Kidney tubule cell (primary cell): ENCODE measurements at regions not wholly inside any gene's neighbourhood (a gene's known extent, or its start where the extent isn't known, plus 50 kb on each side); places are given as distances from the start of the nearest gene placed in this dataset.

Experiments
- DNase-seq: peaks from one replicate; pipeline ENCODE4 v3.0.0-alpha.2; 2018; ENCODE audit warnings: low spot score

DNA sequence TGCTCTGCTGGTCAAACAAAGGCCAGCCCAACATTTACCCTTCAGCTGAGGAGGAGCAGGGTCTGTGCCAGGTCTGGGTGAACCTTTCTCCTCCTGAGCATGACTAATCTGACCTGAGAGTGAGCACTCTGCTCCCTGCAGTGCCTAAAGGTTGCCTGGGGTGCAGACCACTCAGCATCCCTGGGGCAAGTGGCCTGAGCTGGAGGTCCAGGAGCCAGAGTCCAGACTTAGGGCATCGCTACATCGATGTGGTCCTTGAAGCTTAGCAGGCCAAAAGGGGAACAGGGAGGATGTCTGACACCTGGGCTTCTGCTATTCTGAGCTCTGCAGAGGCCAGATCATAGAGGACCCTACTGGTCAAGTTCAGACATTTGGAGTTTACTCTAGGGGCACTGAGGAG is 119.1 kb downstream of the FAM43A start:
- no peak for DNase-seq

GRCh38 chr3:194805546-194805945 is 119.9 kb downstream of the FAM43A start:
- no peak for DNase-seq

DNA sequence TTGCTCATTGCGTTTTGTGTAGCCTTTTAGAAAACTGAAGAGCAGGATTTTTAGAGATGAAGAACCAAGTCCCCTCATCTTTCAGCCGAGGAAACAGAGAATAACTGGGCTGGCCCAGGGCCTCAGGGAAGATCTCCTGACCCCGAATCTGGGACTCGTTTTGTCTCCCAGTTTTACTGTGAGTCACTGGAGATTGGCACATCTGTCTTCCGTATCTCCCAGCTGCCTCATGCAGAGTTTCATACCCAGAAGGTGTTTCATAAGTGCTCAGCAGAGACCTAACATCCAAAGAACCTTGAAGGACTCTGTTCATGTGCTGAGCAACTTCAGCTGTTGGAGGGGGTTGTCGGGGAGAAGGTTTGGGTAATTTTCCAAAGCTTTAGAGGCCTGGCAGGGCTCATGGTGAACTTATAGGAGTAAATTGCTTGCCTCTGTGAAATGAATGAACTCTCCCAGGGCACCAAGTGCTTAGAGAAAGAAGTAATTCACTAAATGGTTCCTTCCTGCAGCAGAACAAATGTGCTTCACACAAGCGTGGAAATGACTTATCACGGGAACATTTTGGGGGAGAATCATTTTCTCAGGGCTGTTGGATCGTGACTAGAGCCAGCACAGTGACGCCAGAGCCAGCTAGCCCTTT is 121.4 kb downstream of the FAM43A start:
- DNase-seq = no peak

- DNase-seq = peak; percentile 81
Measured at GRCh38 chr3:194808640-194809097, 123.0 kb downstream of the FAM43A start.

DNA sequence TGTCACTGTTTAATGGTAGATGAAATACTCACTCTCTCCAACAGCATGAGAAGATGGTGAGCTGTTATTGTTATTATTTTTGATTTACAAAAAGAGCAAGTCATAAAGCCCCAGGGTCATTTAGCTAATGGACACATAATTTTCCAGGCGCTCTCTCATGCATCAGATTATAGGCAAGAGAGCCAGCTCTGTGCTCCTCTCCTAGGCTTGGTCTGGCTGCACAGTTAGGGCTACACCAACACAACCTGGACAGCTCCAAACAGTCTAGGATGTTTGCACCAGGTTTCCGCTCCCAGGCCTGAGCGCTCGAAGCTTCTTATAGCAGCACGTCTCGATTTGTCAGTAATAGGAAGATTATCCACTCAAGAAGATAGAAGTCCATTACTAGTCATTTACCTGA is 123.7 kb downstream of the FAM43A start:
- no peak for DNase-seq

GRCh38 chr3:194810076-194810475 is 124.4 kb downstream of the FAM43A start:
- no peak for DNase-seq

DNA sequence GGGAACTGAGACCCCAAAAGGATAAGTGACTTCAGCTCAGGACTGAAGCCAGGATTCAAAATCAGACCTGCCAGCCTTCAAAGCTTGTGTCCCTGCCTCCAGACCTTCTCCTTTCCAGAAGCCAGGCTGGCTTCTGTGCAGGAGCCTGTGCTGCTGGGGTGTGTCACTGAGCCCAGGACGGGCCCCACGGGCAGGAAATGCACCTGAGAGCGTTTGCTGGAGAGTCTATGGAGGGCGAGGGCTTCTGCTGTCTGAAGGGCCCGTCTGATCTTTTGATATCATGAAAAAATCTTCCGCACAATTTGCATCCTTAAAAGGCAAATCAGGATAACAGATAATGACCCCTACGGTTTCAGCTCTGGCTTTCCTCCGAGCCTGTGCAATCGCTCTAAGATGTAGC is 125.4 kb downstream of the FAM43A start:
- no peak for DNase-seq

GRCh38 chr3:194812176-194812575 is 126.5 kb downstream of the FAM43A start:
- no peak for DNase-seq

GRCh38 chr3:194814878-194815357 is 129.2 kb downstream of the FAM43A start:
- no peak for DNase-seq

GRCh38 chr3:194816748-194817591 is 131.3 kb downstream of the FAM43A start:
- no peak for DNase-seq

GRCh38 chr3:194817592-194817930 is 131.9 kb downstream of the FAM43A start:
- DNase-seq = no peak

- DNase-seq = no peak
Measured at GRCh38 chr3:194817936-194818335, 132.3 kb downstream of the FAM43A start.

DNA sequence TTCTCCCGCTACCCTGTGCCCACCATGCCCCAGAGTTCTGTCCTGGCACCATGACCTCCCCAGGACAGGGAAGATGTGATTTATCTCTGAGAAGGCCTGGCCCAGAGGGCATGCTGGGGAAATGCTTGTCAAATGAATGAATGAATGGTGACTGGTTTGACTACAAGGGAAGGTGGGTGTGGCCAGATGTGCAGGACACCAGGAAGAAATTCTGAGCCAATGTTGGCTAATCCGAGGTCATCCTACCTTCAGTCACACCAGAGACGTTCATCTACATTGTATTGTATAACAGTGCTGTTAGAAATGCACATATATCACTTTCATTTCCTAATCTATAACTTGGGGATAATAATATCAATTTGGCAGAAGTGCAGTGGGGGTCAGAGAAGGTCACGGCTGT is 138.4 kb downstream of the FAM43A start:
- no peak for DNase-seq

DNA sequence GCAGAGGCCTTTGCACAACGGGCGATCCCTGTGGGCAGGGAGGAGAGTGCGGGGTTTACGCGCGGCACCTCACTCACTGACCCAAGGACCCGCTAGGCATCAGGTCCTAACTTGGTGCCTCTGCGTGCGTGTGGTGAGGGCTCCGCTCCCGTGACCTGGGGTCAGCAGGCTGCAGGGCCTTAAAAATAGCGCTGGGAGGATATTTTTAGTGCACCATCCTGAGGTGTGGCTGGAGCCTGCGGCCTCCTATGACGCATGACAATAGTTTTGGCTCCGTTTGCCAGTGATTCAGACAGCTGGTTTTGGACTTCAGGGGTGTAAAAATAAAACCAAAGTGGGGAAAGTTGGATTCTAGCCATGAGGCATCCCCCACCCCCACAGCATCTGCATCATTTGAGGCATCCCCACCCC is 139.0 kb downstream of the FAM43A start:
- DNase-seq = no peak

DNA sequence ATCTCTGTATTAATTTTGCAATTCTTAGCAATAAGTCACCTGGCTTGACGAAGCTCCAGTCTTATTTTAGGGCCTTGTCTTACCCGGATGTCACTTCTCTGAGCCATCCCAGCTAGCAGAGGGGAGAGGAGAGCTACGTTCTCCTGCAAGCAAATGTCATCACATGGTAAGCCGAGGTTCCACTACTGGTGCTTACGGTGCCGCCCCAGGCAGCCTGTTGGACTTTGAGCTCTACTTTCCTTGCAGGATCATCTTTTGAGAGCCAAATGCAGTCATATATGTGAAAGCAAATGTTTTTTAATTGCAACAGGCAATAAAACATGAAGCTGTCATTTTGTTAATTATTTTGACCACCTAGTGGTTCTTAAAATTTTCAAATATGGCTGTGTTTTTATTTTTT is 140.9 kb downstream of the FAM43A start:
- no peak for DNase-seq

DNA sequence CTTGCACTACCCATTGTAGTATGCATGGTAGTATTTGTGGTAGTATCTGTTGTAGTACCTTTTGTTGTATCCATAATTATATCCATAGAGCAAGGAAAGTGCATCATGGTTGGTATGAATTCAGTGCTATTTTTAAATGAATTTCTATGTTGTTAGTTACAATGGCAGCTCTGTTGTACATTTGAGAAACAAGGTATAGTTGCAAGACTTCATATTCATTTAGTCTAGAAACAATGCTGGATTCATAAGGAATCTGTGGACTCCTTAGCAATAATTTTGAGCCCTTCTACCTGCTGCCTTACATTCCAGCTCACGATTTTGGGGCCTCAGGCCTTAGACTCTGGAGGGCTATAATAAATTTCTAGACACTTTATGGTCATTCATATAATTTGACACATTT is 141.8 kb downstream of the FAM43A start:
- DNase-seq = no peak

GRCh38 chr3:194828116-194828515 is 142.4 kb downstream of the FAM43A start:
- no peak for DNase-seq

DNA sequence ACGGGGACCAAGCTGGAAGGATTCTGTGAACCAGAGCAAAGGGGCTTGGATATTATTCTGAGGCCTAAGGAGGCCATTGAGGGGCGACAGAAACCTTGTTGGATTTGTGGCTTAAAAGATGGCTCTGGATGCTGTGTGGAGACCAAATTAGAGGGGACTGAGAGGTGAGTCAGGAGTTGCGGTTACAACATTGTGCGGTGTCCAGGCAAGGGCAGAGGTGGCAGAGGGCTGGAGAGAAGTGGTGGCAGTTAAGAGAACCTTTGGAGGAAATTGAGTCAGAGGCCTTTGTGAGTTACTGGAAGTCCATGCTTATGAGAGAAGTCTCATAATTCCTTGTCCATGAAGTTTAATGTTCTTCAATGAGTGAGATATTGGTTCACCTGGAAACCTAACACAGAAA is 143.2 kb downstream of the FAM43A start:
- DNase-seq = no peak

DNA sequence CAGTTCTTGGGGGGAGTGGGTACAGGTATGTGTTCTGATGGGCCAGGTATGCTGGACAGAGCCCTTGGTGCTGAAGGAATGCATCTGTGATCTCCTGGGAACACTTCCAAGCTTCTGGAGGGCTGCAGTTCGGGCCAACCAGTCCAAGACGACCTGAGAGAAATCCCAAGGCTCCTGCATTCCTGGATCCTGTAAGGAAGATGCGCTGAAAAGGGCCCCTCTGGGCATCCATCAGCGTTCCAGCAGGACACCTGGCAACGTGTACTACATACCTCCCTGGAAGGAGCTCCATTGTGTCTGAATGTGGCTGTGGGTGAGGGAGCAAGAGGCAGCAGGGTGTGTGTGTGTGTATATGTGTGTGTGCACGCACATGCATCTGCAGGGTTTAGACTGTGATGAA is 144.7 kb downstream of the FAM43A start:
- DNase-seq = no peak

DNA sequence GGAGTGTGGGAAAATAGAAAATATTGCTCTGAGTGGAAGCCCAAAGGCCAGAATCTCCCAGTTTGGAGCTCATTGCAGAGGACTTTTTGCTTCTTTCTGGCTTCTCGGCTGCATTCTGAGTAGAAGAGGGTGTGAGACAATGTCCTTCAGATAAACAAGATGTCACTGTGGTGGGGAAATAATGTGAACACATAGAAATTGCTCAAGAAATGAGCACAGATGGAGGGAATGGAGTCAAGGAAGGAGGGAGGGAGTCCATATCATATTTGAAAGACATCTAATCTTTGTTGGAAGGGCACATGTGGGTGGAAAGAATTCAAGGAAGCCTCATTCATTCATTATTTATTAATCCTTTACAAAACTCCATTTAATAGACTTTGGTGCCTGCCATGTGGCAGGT is 145.3 kb downstream of the FAM43A start:
- DNase-seq = no peak

DNA sequence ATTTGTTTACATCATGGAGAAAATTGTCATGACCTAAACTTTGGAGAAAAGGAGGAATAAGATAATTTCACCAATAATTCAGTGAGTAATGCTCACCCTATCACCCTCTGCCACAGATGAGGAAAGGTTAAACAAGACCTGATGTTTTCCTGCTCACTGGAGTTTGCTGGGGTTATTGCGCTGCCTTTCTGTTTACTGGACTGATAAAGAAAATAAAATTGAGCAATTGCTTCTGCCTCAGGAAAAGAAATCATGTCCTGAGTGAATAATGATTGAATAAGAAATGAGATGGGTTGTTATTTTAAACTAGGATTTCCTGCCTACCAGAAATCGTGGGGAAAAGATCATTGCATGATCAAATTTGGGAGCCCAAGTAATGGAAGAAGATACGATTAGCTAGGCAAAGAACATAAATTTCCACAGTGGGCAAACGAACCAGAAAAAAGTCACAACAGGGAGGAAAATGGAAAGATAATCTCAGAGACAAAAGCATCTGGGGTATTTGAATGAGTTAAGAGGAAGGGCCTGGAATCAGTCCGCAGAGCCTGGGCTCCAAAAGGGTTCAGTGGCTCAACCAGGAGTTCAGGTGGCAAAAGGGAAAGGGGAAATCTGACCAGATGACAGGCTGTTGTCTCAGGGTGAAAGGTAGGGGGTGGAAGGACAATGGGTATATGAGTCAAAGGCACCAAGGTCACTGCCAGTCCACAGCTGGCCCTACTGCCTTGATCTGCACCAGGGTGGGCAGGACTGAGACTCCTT is 146.8 kb downstream of the FAM43A start:
- DNase-seq = no peak

GRCh38 chr3:194833114-194833910 is 147.6 kb downstream of the FAM43A start:
- no peak for DNase-seq
